H1 (cell line): ENCODE measurements at regions not wholly inside any gene's neighbourhood (a gene's known extent, or its start where the extent isn't known, plus 50 kb on each side); places are given as distances from the start of the nearest gene placed in this dataset.

Experiments used
- CTCF ChIA-PET: fragments of 300-600 bp; sonication (Branson Sonifier 250); formaldehyde crosslinking; loops from one replicate; lab custom pipeline; 2021; ENCODE audit not compliant: partially characterized antibody; lab: Charles Lee
- POLR2A ChIA-PET: fragments of 300-600 bp; sonication (Branson Sonifier 250); formaldehyde crosslinking; loops from one replicate; lab custom pipeline; 2021; ENCODE audit warnings: inconsistent platforms; ENCODE audit not compliant: partially characterized antibody; lab: Charles Lee
- DNase-seq, 2 experiments: peaks; one replicate each; pipeline versions ENCODE4 v3.0.0 to v3.0.0-alpha.2; 2010 to 2022; ENCODE audit warnings: low spot score in 2 of 2, low read depth in 1 of 2, mixed read lengths in 1 of 2
- FAIRE-seq: peaks from 2 replicates; lab custom pipeline; 2011; peaks lifted over from hg19 to GRCh38; lab: Jason Lieb, UNC
- H2AFZ ChIP-seq: 2 replicates; pipeline ENCODE4 v1.8.1; 2012; ENCODE audit warnings: low read length, inconsistent platforms
- H2AK5ac ChIP-seq: 2 replicates; pipeline ENCODE4 v1.6.1; 2013; ENCODE audit warnings: low read depth, low read length
- H2BK120ac ChIP-seq: replicated peaks from 2 replicates; pipeline ENCODE3; 2013; ENCODE audit warnings: low read depth, low read length, inconsistent platforms
- H2BK12ac ChIP-seq: 2 replicates; pipeline ENCODE4 v1.6.1; 2013; ENCODE audit warnings: low read depth, low read length
- H2BK15ac ChIP-seq: 2 replicates; pipeline ENCODE4 v1.6.1; 2013; ENCODE audit warnings: low read length
- H2BK20ac ChIP-seq: 2 replicates; pipeline ENCODE4 v1.6.1; 2013; ENCODE audit warnings: low read length
- H2BK5ac ChIP-seq: 2 replicates; pipeline ENCODE4 v1.6.1; 2013; ENCODE audit warnings: low read depth, low read length
- H3K14ac ChIP-seq: 2 replicates; pipeline ENCODE4 v1.6.1; 2013; ENCODE audit warnings: inconsistent platforms; ENCODE audit not compliant: insufficient read length
- H3K18ac ChIP-seq: 2 replicates; pipeline ENCODE4 v1.6.1; 2013; ENCODE audit warnings: low read length; ENCODE audit errors: extremely low read depth
- H3K23ac ChIP-seq: 2 replicates; pipeline ENCODE4 v1.6.1; 2013; ENCODE audit warnings: inconsistent platforms; ENCODE audit not compliant: insufficient read length
- H3K23me2 ChIP-seq: 2 replicates; pipeline ENCODE4 v1.6.1; 2013; ENCODE audit warnings: low read depth, low read length
- H3K27ac ChIP-seq: 2 replicates; pipeline ENCODE4 v1.6.1; 2011; ENCODE audit warnings: low read depth, low read length, inconsistent platforms
- H3K27me3 ChIP-seq, 4 experiments: replicated peaks in 1 of 4; 1 replicate in 1 of 4; 2 replicates in 3 of 4; pipeline versions ENCODE4 v1.6.1 to v1.8.1; 2011 to 2013; ENCODE audit warnings: low read length in 3 of 4, mild to moderate bottlenecking in 3 of 4, inconsistent platforms in 2 of 4, mixed read lengths in 2 of 4, moderate library complexity in 1 of 4; ENCODE audit not compliant: control insufficient read depth in 3 of 4, insufficient read depth in 3 of 4; ENCODE audit errors: extremely low read depth in 1 of 4
- H3K36me3 ChIP-seq, 4 experiments: 2 replicates each; pipeline versions ENCODE4 v1.6.1 to v1.8.1; 2011 to 2013; ENCODE audit warnings: mild to moderate bottlenecking in 4 of 4, low read length in 3 of 4, moderate library complexity in 2 of 4, control low read depth in 1 of 4, inconsistent platforms in 1 of 4; ENCODE audit not compliant: insufficient read depth in 4 of 4, control insufficient read depth in 2 of 4
- H3K4ac ChIP-seq: replicated peaks from 2 replicates; pipeline ENCODE3; 2013; ENCODE audit warnings: low read length, low read depth, mixed read lengths, inconsistent platforms; ENCODE audit not compliant: insufficient read length
- H3K4me1 ChIP-seq, 4 experiments: replicated peaks in 1 of 4; 1 replicate in 1 of 4; 2 replicates in 3 of 4; pipeline versions ENCODE4 v1.6.1 to v1.8.1; 2011 to 2013; ENCODE audit warnings: low read length in 3 of 4, inconsistent platforms in 2 of 4, mixed read lengths in 1 of 4; ENCODE audit not compliant: insufficient read depth in 4 of 4, control insufficient read depth in 3 of 4
- H3K4me2 ChIP-seq, 2 experiments: 2 replicates each; pipeline versions ENCODE4 v1.6.1 to v1.8.1; 2011 to 2013; ENCODE audit warnings: low read depth in 2 of 2, low read length in 2 of 2, control low read depth in 1 of 2, inconsistent platforms in 1 of 2, mild to moderate bottlenecking in 1 of 2; ENCODE audit not compliant: insufficient read depth in 1 of 2
- H3K4me3 ChIP-seq, 4 experiments: fragments of 200-600, 300-600 bp in 1 of 4; sonication (generic), shearing (Covaris generic), sonication (Bioruptor Twin) in 1 of 4; 2 replicates each; pipeline versions ENCODE4 v1.5.1 to v1.8.1; 2011 to 2016; ENCODE audit warnings: low read length in 4 of 4, low read depth in 3 of 4, control low read depth in 2 of 4, inconsistent platforms in 2 of 4, mild to moderate bottlenecking in 2 of 4, mixed read lengths in 1 of 4, moderate library complexity in 1 of 4; ENCODE audit not compliant: insufficient read depth in 2 of 4; ENCODE audit errors: extremely low read depth in 1 of 4
- H3K56ac ChIP-seq: replicated peaks from 2 replicates; pipeline ENCODE3; 2013; ENCODE audit warnings: low read depth, mild to moderate bottlenecking, mixed read lengths, low read length, inconsistent platforms; ENCODE audit not compliant: insufficient read length
- H3K79me1 ChIP-seq: 2 replicates; pipeline ENCODE4 v1.6.1; 2013; ENCODE audit warnings: low read depth, low read length, control low read depth
- H3K79me2 ChIP-seq, 2 experiments: 2 replicates each; pipeline versions ENCODE4 v1.6.1 to v1.8.1; 2012 to 2013; ENCODE audit warnings: low read length in 2 of 2, mild to moderate bottlenecking in 2 of 2, inconsistent platforms in 1 of 2; ENCODE audit not compliant: insufficient read depth in 2 of 2, control insufficient read depth in 1 of 2
- H3K9ac ChIP-seq, 4 experiments: replicated peaks in 1 of 4; 1 replicate in 1 of 4; 2 replicates in 3 of 4; pipeline versions ENCODE4 v1.6.1 to v1.8.1; 2011 to 2013; ENCODE audit warnings: low read depth in 3 of 4, low read length in 3 of 4, control low read depth in 2 of 4, mild to moderate bottlenecking in 2 of 4, moderate library complexity in 2 of 4, inconsistent platforms in 1 of 4; ENCODE audit errors: extremely low read depth in 1 of 4
- H3K9me3 ChIP-seq, 2 experiments: 2 replicates each; pipeline versions ENCODE4 v1.6.1 to v1.8.1; 2012 to 2013; ENCODE audit warnings: mild to moderate bottlenecking in 2 of 2, moderate library complexity in 2 of 2, control low read depth in 1 of 2, inconsistent platforms in 1 of 2, low read depth in 1 of 2, low read length in 1 of 2, mixed read lengths in 1 of 2; ENCODE audit not compliant: insufficient read depth in 2 of 2
- H4K20me1 ChIP-seq, 2 experiments: replicated peaks in 1 of 2; 2 replicates each; pipeline versions ENCODE3 to v1.8.1; 2011 to 2013; ENCODE audit warnings: inconsistent platforms in 2 of 2, low read length in 2 of 2, mild to moderate bottlenecking in 1 of 2; ENCODE audit not compliant: insufficient read depth in 2 of 2, control insufficient read depth in 1 of 2
- H4K5ac ChIP-seq: 2 replicates; pipeline ENCODE4 v1.6.1; 2013; ENCODE audit warnings: low read length, low read depth, mixed read lengths, inconsistent platforms; ENCODE audit not compliant: insufficient read length
- H4K8ac ChIP-seq: 2 replicates; pipeline ENCODE4 v1.8.0; 2013; ENCODE audit warnings: mild to moderate bottlenecking, moderate library complexity, low read length, inconsistent platforms; ENCODE audit not compliant: insufficient read depth; ENCODE audit errors: extremely low read depth
- H4K91ac ChIP-seq: replicated peaks from 2 replicates; pipeline ENCODE3; 2013; ENCODE audit warnings: low read length, mixed read lengths, inconsistent platforms; ENCODE audit not compliant: insufficient read length
- ASH2L ChIP-seq: fragments of 200-600, 300-600 bp; sonication (generic); IDR thresholded peaks from one replicate; pipeline ENCODE4 v1.7.1; 2017; ENCODE audit warnings: low read length
- ATF2 ChIP-seq: IDR thresholded peaks from 2 replicates; pipeline ENCODE4 v1.6.1; 2012; ENCODE audit warnings: low read length, inconsistent platforms
- GABPA ChIP-seq: IDR thresholded peaks from 2 replicates; pipeline ENCODE4 v1.6.1; 2011; ENCODE audit warnings: mild to moderate bottlenecking, low read length, moderate library complexity, borderline replicate concordance; ENCODE audit not compliant: insufficient read depth
- JUND ChIP-seq: IDR thresholded peaks from 2 replicates; pipeline ENCODE4 v1.6.1; 2011; ENCODE audit warnings: mild to moderate bottlenecking, improper control_type of control experiment, low read length
- NANOG ChIP-seq: IDR thresholded peaks from 2 replicates; pipeline ENCODE4 v1.6.1; 2011; ENCODE audit warnings: low read length, low read depth, mild to moderate bottlenecking, inconsistent platforms; ENCODE audit not compliant: insufficient read depth, poor library complexity, severe bottlenecking
- SIN3A ChIP-seq, 2 experiments: IDR thresholded peaks in 1 of 2; conservative IDR thresholded peaks in 1 of 2; 2 replicates each; pipeline ENCODE4 v1.6.1; 2011 to 2012; ENCODE audit warnings: low read length in 2 of 2, improper control_type of control experiment in 1 of 2, low read depth in 1 of 2, mild to moderate bottlenecking in 1 of 2
- SIRT6 ChIP-seq: IDR thresholded peaks from one replicate; pipeline ENCODE4 v1.7.1; 2012; ENCODE audit warnings: low read length, inconsistent platforms
- TAF1 ChIP-seq: IDR thresholded peaks from 2 replicates; pipeline ENCODE4 v1.6.1; 2011; ENCODE audit warnings: mild to moderate bottlenecking, low read depth, low read length
- WGBS, 2 experiments: shearing (Covaris generic) in 1 of 2; methylation state at CpG; one replicate each; pipeline versions ENCODE4 v1.1.6 to v1.1.7; 2013 to 2015; ENCODE audit warnings: low lambda C conversion rate in 2 of 2, mixed read lengths in 2 of 2, inconsistent platforms in 1 of 2, low coverage in 1 of 2, missing lambda C conversion rate in 1 of 2; ENCODE audit not compliant: insufficient replicate concordance in 2 of 2, insufficient coverage in 1 of 2, insufficient read length in 1 of 2; ENCODE audit errors: extremely low coverage in 1 of 2, missing lambda C conversion rate in 1 of 2; 5-methylcytosine and 5-hydroxymethylcytosine counted together

- Histone ChIP-seq H3K23ac (no peak overlapping the region), H3K79me2 (no peaks in the 10 kb centered on the region), H4K8ac (no peak overlapping the region), H3K79me1 (no peaks in the 10 kb centered on the region), H3K9ac (no peak overlapping the region), H3K27ac (no peak overlapping the region), H2AK5ac (no peak overlapping the region; the same call in 1 of the 2 replicates), H2BK20ac (no peak overlapping the region; the same call in 1 of the 2 replicates), H2BK5ac (no peak overlapping the region), H3K4me3 (no peak overlapping the region), H2BK120ac (no peak overlapping the region), H2BK12ac (peak overlapping the region; percentile 31; the same call in 1 of the 2 replicates), H3K4me1 (no peaks in the 10 kb centered on the region), H3K18ac (no peak overlapping the region), H4K91ac (no peak overlapping the region), H3K4me2 (no peak overlapping the region), H3K36me3 (no peaks in the 10 kb centered on the region), H3K27me3 (no peaks in the 10 kb centered on the region), H3K9me3 (no peaks in the 10 kb centered on the region), H3K23me2 (no peaks in the 10 kb centered on the region), H2BK15ac (no peak overlapping the region), H4K5ac (no peak overlapping the region), H3K56ac (no peak overlapping the region), H3K4ac (no peak overlapping the region), H3K14ac (no peak overlapping the region), H2AFZ (no peak overlapping the region), H4K20me1 (no peaks in the 10 kb centered on the region)
- TF ChIP-seq TAF1: no peak
- no peak for TF ChIP-seq GABPA
- TF ChIP-seq JUND: no peak
- no peak for TF ChIP-seq ATF2
- TF ChIP-seq ASH2L: no peak
- no peak for TF ChIP-seq NANOG
- TF ChIP-seq SIRT6: no peak
- no peak for TF ChIP-seq SIN3A (conservative IDR thresholded peaks at IDR 0.05 in 1 of 2, IDR thresholded peaks at IDR 0.05 in 1 of 2; ENCODE audit: low read depth in 1 of 2, low read length in 2 of 2)
- no peak for FAIRE-seq
- POLR2A ChIA-PET: no interaction called here
- 83% methylated on average over 6 of the region's 6 CpGs; no CpG with 5 or more reads in 1 of the 2 experiments for WGBS, 2 experiments
- DNase-seq: no peak
- CTCF ChIA-PET: interaction anchor here (0.9 to 1.8 kb wide), 5 partner anchors 8 to 556 kb away, joined by 4 read pairs; no protein-coding TSS in a partner anchor
Measured at GRCh38 chr2:12169721-12170120, 423.3 kb downstream of the LPIN1 start.
